ENCODE measurements at regions not wholly inside any gene's neighbourhood (a gene's known extent, or its start where the extent isn't known, plus 50 kb on each side); places are given as distances from the start of the nearest gene placed in this dataset.

GRCh38 chr12:94862421-94862820 lies 141.1 kb downstream of the NDUFA12 start:
- Histone ChIP-seq H3K27ac (ENCODE audit: low read depth, low read length) (no peak overlapping the region), H3K9me3 (ENCODE audit: insufficient read depth, low read length) (no peaks in the 10 kb centered on the region), H3K4me2 (ENCODE audit: low read depth, low read length, poor library complexity, severe bottlenecking) (no peak overlapping the region), H3K9ac (ENCODE audit: low read length) (no peak overlapping the region), H3F3A (ENCODE audit: insufficient read depth) (no peaks in the 10 kb centered on the region), H4K20me1 (ENCODE audit: low read depth, low read length) (no peaks in the 10 kb centered on the region), H3K27me3 (ENCODE audit: low read length) (no peaks in the 10 kb centered on the region), H2AFZ (ENCODE audit: low read depth, low read length, severe bottlenecking) (no peak overlapping the region), H3K9me2 (replicated peaks; ENCODE audit: insufficient read depth, low read length) (no peaks in the 10 kb centered on the region), H3K79me2 (ENCODE audit: insufficient read depth, low read length) (no peaks in the 10 kb centered on the region), H3K36me3 (ENCODE audit: low read length) (no peaks in the 10 kb centered on the region), H3K4me3 (ENCODE audit: insufficient read depth, low read length, poor library complexity, severe bottlenecking) (no peak overlapping the region)
- no peak for TF ChIP-seq CTCF (IDR thresholded peaks at IDR 0.05; ENCODE audit: insufficient read depth, low read length, poor library complexity, severe bottlenecking)
- no peak for TF ChIP-seq EZH2phosphoT487 (conservative IDR thresholded peaks at IDR 0.05; ENCODE audit: low read length)

- H2AFZ ChIP-seq (ENCODE audit: low read depth, low read length, severe bottlenecking), result no peak overlapping the region
- H3K79me2 ChIP-seq (ENCODE audit: insufficient read depth, low read length), result no peaks in the 10 kb centered on the region
- H3K27ac ChIP-seq (ENCODE audit: low read depth, low read length), result no peak overlapping the region
- TF ChIP-seq CTCF (IDR thresholded peaks at IDR 0.05; ENCODE audit: insufficient read depth, low read length, poor library complexity, severe bottlenecking), result no peak
- H4K20me1 ChIP-seq (ENCODE audit: low read depth, low read length), result no peaks in the 10 kb centered on the region
- H3K4me2 ChIP-seq (ENCODE audit: low read depth, low read length, poor library complexity, severe bottlenecking), result no peak overlapping the region
- H3K9ac ChIP-seq (ENCODE audit: low read length), result no peak overlapping the region
- H3K9me3 ChIP-seq (ENCODE audit: insufficient read depth, low read length), result no peaks in the 10 kb centered on the region
- H3F3A ChIP-seq (ENCODE audit: insufficient read depth), result no peaks in the 10 kb centered on the region
- H3K36me3 ChIP-seq (ENCODE audit: low read length), result no peaks in the 10 kb centered on the region
- no peak overlapping the region for H3K4me3 ChIP-seq (ENCODE audit: insufficient read depth, low read length, poor library complexity, severe bottlenecking)
- no peaks in the 10 kb centered on the region for H3K9me2 ChIP-seq (replicated peaks; ENCODE audit: insufficient read depth, low read length)
- no peaks in the 10 kb centered on the region for H3K27me3 ChIP-seq (ENCODE audit: low read length)
Observed at GRCh38 chr12:94856324-94856723, 147.2 kb downstream of the NDUFA12 start.

- H3K27me3 ChIP-seq (ENCODE audit: low read length), result no peaks in the 10 kb centered on the region
- H4K20me1 ChIP-seq (ENCODE audit: low read depth, low read length), result no peaks in the 10 kb centered on the region
- no peaks in the 10 kb centered on the region for H3K79me2 ChIP-seq (ENCODE audit: insufficient read depth, low read length)
- no peak for TF ChIP-seq EZH2phosphoT487 (conservative IDR thresholded peaks at IDR 0.05; ENCODE audit: low read length)
- TF ChIP-seq CTCF (IDR thresholded peaks at IDR 0.05; ENCODE audit: insufficient read depth, low read length, poor library complexity, severe bottlenecking), result no peak
- H3K9me3 ChIP-seq (ENCODE audit: insufficient read depth, low read length), result no peaks in the 10 kb centered on the region
- no peak overlapping the region for H3K27ac ChIP-seq (ENCODE audit: low read depth, low read length)
- H3K9me2 ChIP-seq (replicated peaks; ENCODE audit: insufficient read depth, low read length), result no peaks in the 10 kb centered on the region
- no peak overlapping the region for H3K4me3 ChIP-seq (ENCODE audit: insufficient read depth, low read length, poor library complexity, severe bottlenecking)
- H3K36me3 ChIP-seq (ENCODE audit: low read length), result no peaks in the 10 kb centered on the region
- H3F3A ChIP-seq (ENCODE audit: insufficient read depth), result no peaks in the 10 kb centered on the region
- no peak overlapping the region for H3K9ac ChIP-seq (ENCODE audit: low read length)
- H2AFZ ChIP-seq (ENCODE audit: low read depth, low read length, severe bottlenecking), result no peak overlapping the region
- H3K4me2 ChIP-seq (ENCODE audit: low read depth, low read length, poor library complexity, severe bottlenecking), result no peak overlapping the region
Observed at GRCh38 chr12:94855853-94856252, 147.6 kb downstream of the NDUFA12 start.
